Hematopoietic multipotent progenitor cell treated with erythropoietin and hydrocortisone succinate and interleukin-3 and kit ligand, for 17 days (in vitro differentiated cells): ENCODE measurements at regions not wholly inside any gene's neighbourhood (a gene's known extent, or its start where the extent isn't known, plus 50 kb on each side); places are given as distances from the start of the nearest gene placed in this dataset.
"Not testable (repeated sequence)": the region's sequence is repeated elsewhere in the genome, so short reads cannot be mapped to it uniquely, and the experiment has no call there.

Experiments used
- DNase-seq: peaks from one replicate; pipeline ENCODE4 v3.0.0-alpha.2; 2015; ENCODE audit warnings: low spot score

GRCh38 chr15:95078003-95078402 lies 846.6 kb downstream of the MCTP2 start:
- DNase-seq: no peak

GRCh38 chr15:95080228-95080627 lies 848.9 kb downstream of the MCTP2 start:
- not testable (repeated sequence) for DNase-seq

DNA sequence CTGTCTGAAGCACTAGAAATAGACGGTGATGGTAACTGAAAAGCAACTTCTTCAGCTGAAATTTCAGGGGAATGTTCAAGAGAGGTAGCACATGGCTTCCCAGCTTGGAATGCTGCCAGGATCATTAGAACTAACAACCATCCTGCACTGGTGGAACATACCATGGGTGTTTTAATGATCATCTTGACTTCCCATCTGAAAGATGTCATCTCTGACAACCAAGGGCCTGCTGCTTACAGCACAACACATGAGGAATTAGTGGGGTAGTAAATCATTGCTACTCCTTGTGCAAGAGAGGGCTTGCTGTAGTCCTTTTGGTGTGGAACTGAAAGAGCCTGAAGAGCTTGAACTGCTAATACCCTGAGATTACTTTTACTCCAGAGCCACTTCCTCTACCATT lies 853.7 kb downstream of the MCTP2 start:
- DNase-seq: no peak

DNA sequence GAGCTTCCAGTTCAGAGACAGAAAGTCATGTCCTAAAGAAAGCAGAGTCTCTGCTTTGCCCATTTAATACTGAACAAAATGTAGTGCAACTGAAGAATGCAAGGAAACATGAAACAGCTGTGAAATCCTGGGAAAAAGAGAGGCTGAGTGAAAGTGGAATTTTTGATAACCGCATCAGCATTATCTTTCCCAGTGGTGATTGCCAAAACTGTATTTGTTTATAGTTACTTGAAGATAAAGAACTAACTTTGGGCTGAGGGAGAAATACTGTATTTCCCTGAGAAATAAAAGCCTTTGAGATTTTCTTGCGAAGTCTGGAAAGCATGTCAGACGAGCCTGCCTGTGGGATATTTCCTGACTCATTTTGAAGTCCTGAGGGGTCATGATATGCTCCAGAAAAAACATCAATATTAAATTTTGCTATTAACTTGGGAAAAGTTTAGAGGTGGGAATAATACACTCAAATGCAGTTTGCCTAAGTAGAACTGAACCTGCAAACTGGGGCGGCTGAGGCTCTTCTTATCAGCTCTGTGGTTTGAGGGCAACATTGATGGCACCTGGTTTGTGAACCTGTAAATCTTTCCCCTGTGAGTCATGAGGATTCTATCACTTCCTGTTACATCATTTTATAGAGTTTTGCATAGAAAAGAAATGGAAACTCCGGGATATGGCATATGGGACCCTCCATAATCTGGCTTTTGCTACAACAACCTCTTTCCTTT lies 855.3 kb downstream of the MCTP2 start:
- no peak for DNase-seq

DNA sequence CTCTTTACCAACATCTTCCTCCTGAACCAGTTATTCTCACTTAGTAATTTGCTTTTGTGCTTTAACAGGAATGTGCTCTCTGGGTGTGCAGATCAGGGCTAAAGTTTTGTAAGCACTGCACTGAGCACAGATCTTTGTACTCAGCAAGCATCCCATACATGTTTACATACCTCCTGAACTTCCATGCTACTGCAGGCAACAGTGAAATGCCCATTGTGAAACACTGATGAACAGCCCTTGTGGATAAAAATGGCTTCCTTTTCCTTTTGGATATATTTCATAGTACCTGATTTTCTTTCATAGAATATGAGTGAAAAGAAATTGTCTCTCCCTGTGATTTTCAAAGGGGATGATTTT lies 855.9 kb downstream of the MCTP2 start:
- no peak for DNase-seq

DNA sequence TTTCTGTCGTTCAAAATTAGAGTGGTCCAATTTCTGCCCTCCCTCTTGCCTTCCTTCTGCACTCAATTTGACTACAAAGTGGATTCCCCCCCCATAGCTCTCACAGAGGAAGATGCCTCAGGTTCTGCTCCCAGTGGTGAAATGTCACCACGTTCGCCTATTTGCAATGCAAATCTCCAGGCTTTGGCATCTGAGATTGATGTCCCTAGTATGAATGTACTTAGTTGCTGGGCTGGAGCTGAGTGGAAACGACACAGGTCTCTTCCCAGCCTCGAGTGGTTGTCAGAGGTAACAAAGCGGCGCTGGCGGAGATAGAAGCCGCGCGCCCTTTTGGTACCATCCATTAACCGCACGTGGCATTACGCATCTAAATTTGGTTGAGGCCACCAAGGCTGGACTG lies 860.1 kb downstream of the MCTP2 start:
- no peak for DNase-seq

- DNase-seq: no peak
Measured at GRCh38 chr15:95095250-95095649, 863.9 kb downstream of the MCTP2 start.

GRCh38 chr15:95096651-95097050 lies 865.3 kb downstream of the MCTP2 start:
- DNase-seq: no peak

DNA sequence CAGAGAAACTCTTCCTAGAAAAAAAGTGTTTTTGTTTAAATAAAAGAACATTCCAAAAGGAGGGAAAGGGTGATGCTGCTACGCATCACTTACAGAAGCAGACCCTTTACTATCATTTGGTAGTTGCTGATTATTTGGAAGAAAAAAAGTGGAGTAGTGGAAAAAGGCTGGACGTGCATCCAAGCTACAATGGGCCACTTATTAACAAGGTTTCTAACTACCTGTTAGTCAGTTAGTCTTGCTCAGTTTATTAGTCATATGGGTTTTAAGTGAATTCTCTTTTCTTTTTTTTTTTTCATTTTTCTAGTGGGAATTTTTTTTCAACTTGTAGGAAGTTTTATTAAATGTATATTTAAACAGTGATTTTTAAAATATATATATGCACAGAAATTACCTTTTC lies 866.0 kb downstream of the MCTP2 start:
- DNase-seq: no peak

DNA sequence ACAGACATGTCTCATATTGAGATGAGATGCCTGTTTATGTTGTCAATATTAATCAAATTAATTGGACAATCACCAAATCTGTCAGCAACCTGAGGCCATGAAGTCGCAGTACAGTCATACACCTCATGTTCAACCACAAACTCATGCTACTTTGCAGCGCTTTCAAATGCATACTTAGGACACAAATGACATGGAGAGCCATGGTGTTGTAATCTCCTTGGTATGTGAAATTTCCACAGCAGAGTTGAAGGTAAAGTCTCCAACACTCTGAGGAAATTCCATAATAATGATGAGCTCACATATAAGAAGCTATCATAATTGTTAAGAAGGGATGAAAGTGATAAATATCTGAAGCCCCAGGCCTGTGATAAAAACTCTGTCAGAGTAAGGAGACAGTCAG lies 873.9 kb downstream of the MCTP2 start:
- DNase-seq: no peak

DNA sequence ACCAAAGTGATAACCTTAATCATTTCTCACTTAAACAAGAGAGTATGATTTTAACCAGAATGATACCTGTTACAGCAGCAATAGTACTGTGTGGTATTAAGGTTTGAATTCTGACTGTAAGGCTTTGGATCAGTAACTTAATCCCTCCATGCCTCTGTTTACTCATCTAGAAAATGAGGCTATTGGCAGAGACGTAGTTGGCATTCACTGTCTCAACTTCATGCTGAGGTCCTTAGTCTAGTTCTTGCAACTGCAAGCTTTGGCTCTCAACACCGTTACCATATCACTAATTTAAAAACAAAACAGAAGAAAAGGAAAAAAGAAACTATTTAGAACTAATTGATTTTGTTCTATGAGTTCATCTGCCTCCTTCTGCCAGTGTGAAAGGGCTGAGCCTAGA lies 875.4 kb downstream of the MCTP2 start:
- no peak for DNase-seq

GRCh38 chr15:95108673-95109072 lies 877.3 kb downstream of the MCTP2 start:
- DNase-seq: no peak

DNA sequence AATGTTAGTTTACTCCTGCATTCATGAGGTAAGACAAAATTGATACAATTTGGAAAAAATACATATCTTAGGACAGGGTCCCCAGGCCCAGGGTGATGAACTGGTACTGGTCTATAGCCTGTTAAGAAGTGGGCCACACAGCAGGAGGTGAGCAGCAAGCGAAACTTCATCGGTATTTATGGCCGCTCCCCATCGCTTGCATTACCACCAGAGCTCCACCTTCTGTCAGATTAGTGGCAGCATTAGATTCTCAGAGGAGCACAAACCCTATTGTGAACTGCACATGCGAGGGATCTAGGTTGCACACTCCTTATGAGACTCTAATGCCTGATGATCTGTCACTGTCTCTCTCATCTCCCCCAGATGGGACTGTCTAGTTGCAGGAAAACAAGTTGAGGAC lies 880.6 kb downstream of the MCTP2 start:
- DNase-seq: no peak

- DNase-seq: no peak
Measured at GRCh38 chr15:95113041-95113440, 881.7 kb downstream of the MCTP2 start.

- DNase-seq: no peak
Measured at GRCh38 chr15:95119041-95119610, 887.8 kb downstream of the MCTP2 start.

GRCh38 chr15:95120595-95120994 lies 889.2 kb downstream of the MCTP2 start:
- no peak for DNase-seq

DNA sequence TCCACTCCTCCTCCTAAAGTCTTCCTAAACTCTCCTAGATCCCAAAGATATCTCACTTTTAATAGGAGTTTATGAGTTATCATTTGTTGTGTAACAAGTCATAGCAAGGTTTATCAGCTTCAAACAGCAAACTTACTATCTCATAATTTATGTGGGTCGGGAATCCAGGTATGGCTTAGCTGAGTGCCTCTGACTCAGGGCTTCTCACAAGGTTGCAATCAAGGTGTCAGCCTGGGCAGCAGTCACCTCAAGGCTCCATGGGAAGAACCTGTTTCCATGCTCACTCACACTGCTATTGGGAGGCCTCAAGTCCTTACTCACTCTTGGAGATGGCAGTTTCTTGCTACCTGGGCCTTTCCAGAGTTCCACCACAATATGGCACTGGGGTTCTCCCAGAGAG lies 889.8 kb downstream of the MCTP2 start:
- DNase-seq: no peak

- DNase-seq: no peak
Measured at GRCh38 chr15:95125803-95126202, 894.4 kb downstream of the MCTP2 start.

GRCh38 chr15:95127356-95127755 lies 896.0 kb downstream of the MCTP2 start:
- no peak for DNase-seq

DNA sequence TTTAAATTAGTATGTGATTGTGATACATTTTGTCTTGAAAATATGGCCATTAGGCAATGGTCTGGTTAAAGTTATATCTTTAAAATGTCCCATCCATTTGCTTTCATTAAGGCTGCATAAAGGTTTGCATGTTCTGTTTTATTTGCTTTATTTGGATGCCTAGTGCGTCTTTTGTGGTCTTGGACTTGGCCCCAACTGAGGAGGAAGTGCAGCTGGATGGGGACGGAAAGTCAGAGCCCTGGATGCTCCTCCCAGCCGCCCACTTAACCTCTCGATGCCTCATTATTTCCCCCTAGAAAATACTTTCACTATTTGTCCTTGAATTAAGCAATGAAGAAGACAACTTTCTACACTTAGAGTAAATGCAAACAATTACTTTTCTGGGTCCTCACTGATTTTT lies 898.2 kb downstream of the MCTP2 start:
- DNase-seq: no peak

DNA sequence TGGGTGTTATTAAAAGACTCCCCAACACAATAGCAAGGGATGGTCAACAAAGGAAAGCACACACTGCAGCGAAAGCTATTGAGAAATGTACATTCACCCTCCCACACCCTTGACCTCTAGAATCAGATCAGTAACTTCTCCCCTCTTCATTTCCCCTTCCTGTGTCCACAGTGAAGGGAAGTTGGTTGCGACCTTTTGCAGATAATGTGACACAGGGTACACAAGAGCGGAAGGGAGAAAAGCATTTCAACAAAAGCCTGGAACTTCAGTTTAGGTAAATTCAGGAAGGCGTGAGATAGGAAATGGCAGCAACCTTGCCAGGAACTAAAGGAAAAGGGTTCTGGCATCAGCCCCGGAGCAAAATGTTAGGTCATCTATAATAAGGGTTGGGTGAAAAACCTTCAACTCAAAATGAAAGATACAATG lies 899.8 kb downstream of the MCTP2 start:
- DNase-seq: no peak

- DNase-seq: no peak
Measured at GRCh38 chr15:95132774-95133173, 901.4 kb downstream of the MCTP2 start.

GRCh38 chr15:95134431-95135110 lies 903.2 kb downstream of the MCTP2 start:
- no peak for DNase-seq
